HepG2 (cell line): ENCODE measurements at regions not wholly inside any gene's neighbourhood (a gene's known extent, or its start where the extent isn't known, plus 50 kb on each side); places are given as distances from the start of the nearest gene placed in this dataset.

Experiments used
- ATAC-seq: fragments of 200-7000 bp; cut with Tn5 transposase; 3 replicates; pipeline ENCODE4 v1.9.1; 2020; ENCODE audit warnings: mild to moderate bottlenecking, moderate library complexity
- BruUV-seq: library from RNA; stranded (reverse); fragments of 400-500 nt; replicated peaks from 2 replicates; lab custom pipeline; 2021; lab: Mats Ljungman, UMichigan
- CTCF ChIA-PET: fragments of 300-600 bp; formaldehyde crosslinking; extraction: SDS; loops from one replicate; lab custom pipeline; 2021; ENCODE audit warnings: low total read pairs, inconsistent platforms, low intra/inter-chr PET ratio; lab: Yijun Ruan, JAX
- POLR2A ChIA-PET: fragments of 350-600 bp; sonication (Branson Sonifier 250); formaldehyde crosslinking; loops from one replicate; lab custom pipeline; 2020; ENCODE audit warnings: antibody characterized with exemption, inconsistent platforms; lab: Yijun Ruan, JAX
- DNase-seq: peaks from one replicate; pipeline ENCODE4 v3.0.0-alpha.2; 2015; ENCODE audit warnings: low spot score
- FAIRE-seq: peaks from 3 replicates; lab custom pipeline; 2011; peaks lifted over from hg19 to GRCh38; lab: Jason Lieb, UNC
- H2AFZ ChIP-seq: one replicate; pipeline ENCODE4 v1.6.1; 2011; ENCODE audit warnings: low read length, inconsistent platforms
- H3K27ac ChIP-seq: fragments of 300-600 bp; 3 replicates; pipeline ENCODE4 v1.8.0; 2011; ENCODE audit warnings: mixed run types, mild to moderate bottlenecking, mixed read lengths, low read length, inconsistent platforms; ENCODE audit not compliant: insufficient read depth; ENCODE audit errors: extremely low read length
- H3K27me3 ChIP-seq, 2 experiments: fragments of 200-600 bp in 1 of 2; 2 replicates in 1 of 2; 3 replicates in 1 of 2; pipeline versions ENCODE4 v1.6.0 to v1.8.0; 2011; ENCODE audit warnings: low read length in 2 of 2, mild to moderate bottlenecking in 2 of 2, moderate library complexity in 2 of 2, inconsistent platforms in 1 of 2; ENCODE audit not compliant: insufficient read depth in 2 of 2, control insufficient read depth in 1 of 2
- H3K36me3 ChIP-seq, 2 experiments: fragments of 200-600 bp in 1 of 2; replicated peaks in 1 of 2; 2 replicates in 1 of 2; 3 replicates in 1 of 2; pipeline versions ENCODE4 v1.5.1 to v1.8.0; 2011; ENCODE audit warnings: low read length in 2 of 2, inconsistent platforms in 1 of 2; ENCODE audit not compliant: insufficient read depth in 2 of 2, control insufficient read depth in 1 of 2
- H3K4me1 ChIP-seq: 2 replicates; pipeline ENCODE4 v1.5.1; 2012; ENCODE audit warnings: low read length, inconsistent platforms; ENCODE audit not compliant: insufficient read depth
- H3K4me2 ChIP-seq: 2 replicates; pipeline ENCODE4 v1.6.0; 2011; ENCODE audit warnings: low read depth, low read length, inconsistent platforms
- H3K4me3 ChIP-seq, 3 experiments: fragments of 200-600 bp in 1 of 3; sonication (generic), shearing (Covaris generic) in 1 of 3; replicated peaks in 1 of 3; 2 replicates each; pipeline ENCODE4 v1.5.1; 2011 to 2016; ENCODE audit warnings: low read length in 3 of 3, inconsistent platforms in 2 of 3, low read depth in 2 of 3, mild to moderate bottlenecking in 2 of 3, control low read depth in 1 of 3, mixed read lengths in 1 of 3; ENCODE audit not compliant: insufficient read depth in 1 of 3
- H3K79me2 ChIP-seq: one replicate; pipeline ENCODE4 v1.6.1; 2011; ENCODE audit warnings: low read length, inconsistent platforms; ENCODE audit not compliant: insufficient read depth
- H3K9ac ChIP-seq: 2 replicates; pipeline ENCODE4 v1.6.0; 2011; ENCODE audit warnings: mild to moderate bottlenecking, low read depth, low read length, inconsistent platforms; ENCODE audit not compliant: insufficient read depth
- H3K9me3 ChIP-seq: 2 replicates; pipeline ENCODE4 v1.5.1; 2012; ENCODE audit warnings: mild to moderate bottlenecking, low read length
- H4K20me1 ChIP-seq: 2 replicates; pipeline ENCODE4 v1.6.0; 2011; ENCODE audit warnings: inconsistent platforms, mild to moderate bottlenecking, low read length, moderate library complexity; ENCODE audit not compliant: insufficient read depth
- ETV6 ChIP-seq: sonication (generic); formaldehyde crosslinking; conservative IDR thresholded peaks from 2 replicates; pipeline ENCODE4 v1.4.0; 2020; ENCODE audit warnings: missing genetic modification reagents
- GABPB1 ChIP-seq: IDR thresholded peaks from 2 replicates; pipeline ENCODE4 v1.6.1; 2016; ENCODE audit warnings: mild to moderate bottlenecking, missing genetic modification reagents, moderate library complexity, missing compliant biosample characterization
- MEF2D ChIP-seq: sonication (generic); formaldehyde crosslinking; IDR thresholded peaks from 2 replicates; pipeline ENCODE4 v1.5.1; 2020; ENCODE audit warnings: mild to moderate bottlenecking, missing genetic modification reagents
- MTA1 ChIP-seq: sonication (generic); formaldehyde crosslinking; IDR thresholded peaks from 2 replicates; pipeline ENCODE4 v1.4.0; 2020; ENCODE audit warnings: missing genetic modification reagents, mild to moderate bottlenecking, borderline replicate concordance
- NCOA2 ChIP-seq: sonication (generic); formaldehyde crosslinking; IDR thresholded peaks from 2 replicates; pipeline ENCODE4 v1.8.0; 2022; ENCODE audit warnings: inconsistent platforms
- NFAT5 ChIP-seq: sonication (generic); formaldehyde crosslinking; IDR thresholded peaks from 2 replicates; pipeline ENCODE4 v1.4.0; 2020; ENCODE audit warnings: missing genetic modification reagents
- POLR2AphosphoS5 ChIP-seq: IDR thresholded peaks from 2 replicates; pipeline ENCODE4 v1.6.1; 2012; ENCODE audit warnings: low read depth, low read length
- SMAD9 ChIP-seq: sonication (generic); formaldehyde crosslinking; IDR thresholded peaks from 2 replicates; pipeline ENCODE4 v1.5.1; 2020; ENCODE audit warnings: mild to moderate bottlenecking, missing genetic modification reagents
- TRIM22 ChIP-seq: fragments of 450-650 bp; IDR thresholded peaks from 2 replicates; pipeline ENCODE4 v1.6.1; 2017
- ZFP91 ChIP-seq: sonication (generic); formaldehyde crosslinking; IDR thresholded peaks from 2 replicates; pipeline ENCODE4 v1.9.0; 2022; ENCODE audit warnings: missing genetic modification reagents, mild to moderate bottlenecking, borderline replicate concordance
- ZSCAN12 ChIP-seq: sonication (generic); formaldehyde crosslinking; IDR thresholded peaks from 2 replicates; pipeline ENCODE4 v1.9.0; 2021; ENCODE audit warnings: mild to moderate bottlenecking, missing genetic modification reagents
- WGBS: methylation state at CpG from one replicate; pipeline ENCODE4 v1.1.6; 2017; ENCODE audit warnings: low lambda C conversion rate; 5-methylcytosine and 5-hydroxymethylcytosine counted together
- in situ Hi-C: cut with HindIII; loops from 2 replicates; pipeline ENCODE4 v1.10.0; 2017; ENCODE audit warnings: low pct_unique_long_range_greater_than_20kb; ENCODE audit not compliant: extremely low pct_ligation_motif_present
- intact Hi-C: fragments of 100-400 bp; cut with micrococcal nuclease; formaldehyde crosslinking; loops from one replicate; pipeline ENCODE4 v1.10.0; 2022; ENCODE audit not compliant: unreplicated experiment
- TF ChIP-seq, protein P1 (sequence below), 2 experiments: IDR thresholded peaks; 2 replicates each; pipeline ENCODE4 v1.6.1; 2011 to 2012; ENCODE audit warnings: low read length in 2 of 2, borderline replicate concordance in 1 of 2, low read depth in 1 of 2, mild to moderate bottlenecking in 1 of 2, moderate library complexity in 1 of 2

GRCh38 chr7:145876376-145876775, 240.2 kb upstream of the CNTNAP2 start:
- Histone ChIP-seq H3K4me1 (no peaks in the 10 kb centered on the region), H3K27me3 (no peaks in the 10 kb centered on the region), H4K20me1 (no peaks in the 10 kb centered on the region), H3K79me2 (no peaks in the 10 kb centered on the region), H3K4me3 (no peak overlapping the region), H3K36me3 (no peaks in the 10 kb centered on the region), H3K4me2 (no peak overlapping the region), H3K9me3 (peaks cover 79% of the 10 kb centered on the region), H3K27ac (no peak overlapping the region), H3K9ac (no peak overlapping the region), H2AFZ (no peak overlapping the region)
- no peak for DNase-seq
- no TSS peak for BruUV-seq
- CTCF ChIA-PET: no interaction called here
- FAIRE-seq: no peak
- in situ Hi-C loops (no loop called here), intact Hi-C loops (no loop called here)
- no peak for ATAC-seq
- 2% methylated on average over 1 of the region's 1 CpG for WGBS
- POLR2A ChIA-PET: no interaction called here
- no peak for TF ChIP-seq NCOA2 (CRISPR knock-in tag)
- no peak for TF ChIP-seq ZFP91
- no peak for TF ChIP-seq MTA1
- TF ChIP-seq TRIM22: no peak
- no peak for TF ChIP-seq ZSCAN12 (CRISPR knock-in tag)
- TF ChIP-seq, protein P1, sequence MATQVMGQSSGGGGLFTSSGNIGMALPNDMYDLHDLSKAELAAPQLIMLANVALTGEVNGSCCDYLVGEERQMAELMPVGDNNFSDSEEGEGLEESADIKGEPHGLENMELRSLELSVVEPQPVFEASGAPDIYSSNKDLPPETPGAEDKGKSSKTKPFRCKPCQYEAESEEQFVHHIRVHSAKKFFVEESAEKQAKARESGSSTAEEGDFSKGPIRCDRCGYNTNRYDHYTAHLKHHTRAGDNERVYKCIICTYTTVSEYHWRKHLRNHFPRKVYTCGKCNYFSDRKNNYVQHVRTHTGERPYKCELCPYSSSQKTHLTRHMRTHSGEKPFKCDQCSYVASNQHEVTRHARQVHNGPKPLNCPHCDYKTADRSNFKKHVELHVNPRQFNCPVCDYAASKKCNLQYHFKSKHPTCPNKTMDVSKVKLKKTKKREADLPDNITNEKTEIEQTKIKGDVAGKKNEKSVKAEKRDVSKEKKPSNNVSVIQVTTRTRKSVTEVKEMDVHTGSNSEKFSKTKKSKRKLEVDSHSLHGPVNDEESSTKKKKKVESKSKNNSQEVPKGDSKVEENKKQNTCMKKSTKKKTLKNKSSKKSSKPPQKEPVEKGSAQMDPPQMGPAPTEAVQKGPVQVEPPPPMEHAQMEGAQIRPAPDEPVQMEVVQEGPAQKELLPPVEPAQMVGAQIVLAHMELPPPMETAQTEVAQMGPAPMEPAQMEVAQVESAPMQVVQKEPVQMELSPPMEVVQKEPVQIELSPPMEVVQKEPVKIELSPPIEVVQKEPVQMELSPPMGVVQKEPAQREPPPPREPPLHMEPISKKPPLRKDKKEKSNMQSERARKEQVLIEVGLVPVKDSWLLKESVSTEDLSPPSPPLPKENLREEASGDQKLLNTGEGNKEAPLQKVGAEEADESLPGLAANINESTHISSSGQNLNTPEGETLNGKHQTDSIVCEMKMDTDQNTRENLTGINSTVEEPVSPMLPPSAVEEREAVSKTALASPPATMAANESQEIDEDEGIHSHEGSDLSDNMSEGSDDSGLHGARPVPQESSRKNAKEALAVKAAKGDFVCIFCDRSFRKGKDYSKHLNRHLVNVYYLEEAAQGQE (IDR thresholded peaks at IDR 0.05; ENCODE audit: borderline replicate concordance in 1 of 2, low read depth in 1 of 2, low read length in 2 of 2): no peak
- no peak for TF ChIP-seq GABPB1
- TF ChIP-seq NFAT5: no peak
- TF ChIP-seq ETV6 (CRISPR knock-in tag): no peak
- no peak for TF ChIP-seq POLR2AphosphoS5
- TF ChIP-seq MEF2D (CRISPR knock-in tag): no peak
- TF ChIP-seq SMAD9 (CRISPR knock-in tag): no peak
